T-cell (primary cell): ENCODE measurements at regions not wholly inside any gene's neighbourhood (a gene's known extent, or its start where the extent isn't known, plus 50 kb on each side); places are given as distances from the start of the nearest gene placed in this dataset.

Source experiments
- ATAC-seq, 4 experiments: fragments of 200-7000 bp in 3 of 4; fragments of 150-1000 bp in 1 of 4; cut with Tn5 transposase; replicated peaks in 1 of 4; 1 replicate in 3 of 4; 2 replicates in 1 of 4; pipeline ENCODE4 v1.10.0; 2021; ENCODE audit warnings: moderate library complexity in 3 of 4, mild to moderate bottlenecking in 2 of 4, moderate number of reproducible peaks in 1 of 4
- CTCF ChIA-PET, 2 donors: fragments of 300-600 bp; sonication (Branson Sonifier 250); formaldehyde crosslinking; loops; one replicate each; lab custom pipeline; 2022; ENCODE audit warnings: antibody characterized with exemption in 2 of 2; lab: Charles Lee
- POLR2A ChIA-PET, 2 donors: fragments of 300-600 bp; sonication (Branson Sonifier 250); formaldehyde crosslinking; loops; one replicate each; lab custom pipeline; 2022; ENCODE audit warnings: antibody characterized with exemption in 2 of 2; lab: Charles Lee
- DNase-seq, 35 experiments: peaks; one replicate each; pipeline versions ENCODE4 v3.0.0 to v3.0.0-alpha.2; 2013 to 2023
- H3K27ac ChIP-seq: one replicate; pipeline ENCODE4 v1.5.1; 2013; ENCODE audit warnings: low read length
- H3K27me3 ChIP-seq, 2 experiments: replicated peaks in 1 of 2; 1 replicate in 1 of 2; 2 replicates in 1 of 2; pipeline versions ENCODE4 v1.6.1 to v1.7.0; 2013; ENCODE audit warnings: low read length in 1 of 2, mixed read lengths in 1 of 2; ENCODE audit not compliant: control insufficient read depth in 2 of 2, insufficient read depth in 2 of 2; ENCODE audit errors: extremely low read depth in 1 of 2
- H3K36me3 ChIP-seq, 2 donors: 1 replicate in 1 of 2; 2 replicates in 1 of 2; pipeline versions ENCODE4 v1.6.1 to v1.7.0; 2013; ENCODE audit warnings: low read length in 1 of 2; ENCODE audit not compliant: control insufficient read depth in 2 of 2, insufficient read depth in 1 of 2; ENCODE audit errors: extremely low read depth in 1 of 2
- H3K4me1 ChIP-seq, 2 experiments: 1 replicate in 1 of 2; 2 replicates in 1 of 2; pipeline versions ENCODE4 v1.6.1 to v1.7.0; 2013; ENCODE audit warnings: low read length in 2 of 2, mixed read lengths in 1 of 2; ENCODE audit not compliant: insufficient read depth in 2 of 2, control insufficient read depth in 1 of 2; ENCODE audit errors: extremely low read depth in 1 of 2
- H3K4me3 ChIP-seq, 2 donors: 1 replicate in 1 of 2; 2 replicates in 1 of 2; pipeline versions ENCODE4 v1.5.1 to v1.7.0; 2013; ENCODE audit warnings: mild to moderate bottlenecking in 2 of 2, low read length in 1 of 2, moderate library complexity in 1 of 2; ENCODE audit not compliant: control insufficient read depth in 1 of 2; ENCODE audit errors: extremely low read depth in 1 of 2
- H3K9me3 ChIP-seq: 2 replicates; pipeline ENCODE4 v1.7.0; 2013
- H3K27ac Mint-ChIP-seq, 2 donors: one replicate each; pipeline ENCODE4 v1.8.0; 2020 to 2021; ENCODE audit warnings: mild to moderate bottlenecking in 2 of 2, mixed read lengths in 2 of 2
- H3K27me3 Mint-ChIP-seq, 2 donors: one replicate each; pipeline ENCODE4 v1.8.0; 2021 to 2022; ENCODE audit warnings: mixed read lengths in 2 of 2
- H3K36me3 Mint-ChIP-seq: one replicate; pipeline ENCODE4 v1.8.0; 2021; ENCODE audit warnings: mixed read lengths
- H3K4me1 Mint-ChIP-seq, 3 donors: one replicate each; pipeline ENCODE4 v1.8.0; 2020 to 2022; ENCODE audit warnings: mixed read lengths in 3 of 3, mild to moderate bottlenecking in 1 of 3
- H3K4me3 Mint-ChIP-seq, 3 donors: one replicate each; pipeline ENCODE4 v1.8.0; 2020 to 2022; ENCODE audit warnings: mild to moderate bottlenecking in 3 of 3, mixed read lengths in 3 of 3, moderate library complexity in 3 of 3
- H3K9me3 Mint-ChIP-seq, 3 donors: one replicate each; pipeline ENCODE4 v1.8.0; 2020 to 2022; ENCODE audit warnings: mixed read lengths in 3 of 3
- WGBS: methylation state at CpG from one replicate; pipeline ENCODE4 v1.1.5; 2013; ENCODE audit warnings: missing lambda C conversion rate; ENCODE audit not compliant: insufficient coverage; 5-methylcytosine and 5-hydroxymethylcytosine counted together

DNA sequence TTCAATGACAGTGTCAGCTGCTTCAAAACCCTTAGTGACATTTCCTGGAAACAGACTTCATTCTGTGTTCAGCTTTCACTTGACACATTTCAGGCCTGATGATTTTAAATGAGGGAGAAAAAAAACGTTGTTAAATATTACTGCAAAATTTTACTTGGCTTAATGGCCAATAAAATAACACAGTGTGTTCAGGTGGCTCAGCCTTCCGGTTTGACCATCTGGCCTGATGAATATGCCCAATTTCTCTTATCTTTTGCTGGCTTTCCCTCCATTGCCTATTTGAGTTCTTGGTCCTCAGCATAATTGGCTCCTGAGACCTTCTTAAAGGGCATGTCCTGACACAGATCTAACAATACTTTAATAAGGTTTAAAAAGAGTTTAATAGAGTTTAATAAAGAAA lies 462.4 kb downstream of the ADRA2A start:
- Histone ChIP-seq H3K27ac (no peak overlapping the region), H3K4me1 (no peaks in the 10 kb centered on the region), H3K36me3 (no peaks in the 10 kb centered on the region), H3K27me3 (peaks cover 0 to 4% of the 10 kb centered on the region in 2 experiments), H3K9me3 (no peaks in the 10 kb centered on the region), H3K4me3 (no peak overlapping the region)
- WGBS, result no CpG with 5 or more reads among the region's 2 CpGs
- Mint-ChIP-seq H3K27me3 (peaks cover 10% of the 10 kb centered on the region in 2 donors), H3K4me1 (no peaks in the 10 kb centered on the region), H3K9me3 (no peaks in the 10 kb centered on the region), H3K27ac (no peak overlapping the region), H3K4me3 (no peak overlapping the region), H3K36me3 (no peaks in the 10 kb centered on the region)
- DNase-seq (no peak), ATAC-seq (no peak)
- CTCF ChIA-PET, result no interaction called here
- POLR2A ChIA-PET, result no interaction called here

- peaks cover 0 to 2% of the 10 kb centered on the region in 2 donors for H3K27me3 Mint-ChIP-seq
- no peaks in the 10 kb centered on the region for H3K9me3 Mint-ChIP-seq
- ChIA-PET CTCF (no interaction called here), POLR2A (no interaction called here)
- H3K27ac Mint-ChIP-seq, result no peak overlapping the region
- no peaks in the 10 kb centered on the region for H3K4me1 Mint-ChIP-seq
- Histone ChIP-seq H3K27ac (no peak overlapping the region), H3K4me3 (no peak overlapping the region), H3K36me3 (no peaks in the 10 kb centered on the region), H3K27me3 (no peaks in the 10 kb centered on the region), H3K4me1 (no peaks in the 10 kb centered on the region), H3K9me3 (no peaks in the 10 kb centered on the region)
- DNase-seq, result no peak
- H3K4me3 Mint-ChIP-seq, result no peak overlapping the region
- no peak for ATAC-seq
- H3K36me3 Mint-ChIP-seq, result no peaks in the 10 kb centered on the region
- no CpG with 5 or more reads among the region's 2 CpGs for WGBS
Observed at GRCh38 chr10:111543854-111544253, 467.0 kb downstream of the ADRA2A start.

GRCh38 chr10:111545861-111546605 lies 469.2 kb downstream of the ADRA2A start:
- ATAC-seq, result no peak
- no peaks in the 10 kb centered on the region for H3K27me3 Mint-ChIP-seq
- H3K4me1 Mint-ChIP-seq, result no peaks in the 10 kb centered on the region
- H3K27me3 ChIP-seq, result no peaks in the 10 kb centered on the region
- H3K4me1 ChIP-seq, result no peaks in the 10 kb centered on the region
- ChIA-PET POLR2A (no interaction called here), CTCF (no interaction called here)
- H3K4me3 Mint-ChIP-seq, result no peak overlapping the region
- H3K36me3 ChIP-seq, result no peaks in the 10 kb centered on the region
- H3K36me3 Mint-ChIP-seq, result no peaks in the 10 kb centered on the region
- no peaks in the 10 kb centered on the region for H3K9me3 Mint-ChIP-seq
- 78% methylated on average over 4 of the region's 4 CpGs for WGBS
- no peaks in the 10 kb centered on the region for H3K9me3 ChIP-seq
- DNase-seq, result no peak
- H3K27ac ChIP-seq, result no peak overlapping the region
- H3K27ac Mint-ChIP-seq, result no peak overlapping the region
- no peak overlapping the region for H3K4me3 ChIP-seq

DNA sequence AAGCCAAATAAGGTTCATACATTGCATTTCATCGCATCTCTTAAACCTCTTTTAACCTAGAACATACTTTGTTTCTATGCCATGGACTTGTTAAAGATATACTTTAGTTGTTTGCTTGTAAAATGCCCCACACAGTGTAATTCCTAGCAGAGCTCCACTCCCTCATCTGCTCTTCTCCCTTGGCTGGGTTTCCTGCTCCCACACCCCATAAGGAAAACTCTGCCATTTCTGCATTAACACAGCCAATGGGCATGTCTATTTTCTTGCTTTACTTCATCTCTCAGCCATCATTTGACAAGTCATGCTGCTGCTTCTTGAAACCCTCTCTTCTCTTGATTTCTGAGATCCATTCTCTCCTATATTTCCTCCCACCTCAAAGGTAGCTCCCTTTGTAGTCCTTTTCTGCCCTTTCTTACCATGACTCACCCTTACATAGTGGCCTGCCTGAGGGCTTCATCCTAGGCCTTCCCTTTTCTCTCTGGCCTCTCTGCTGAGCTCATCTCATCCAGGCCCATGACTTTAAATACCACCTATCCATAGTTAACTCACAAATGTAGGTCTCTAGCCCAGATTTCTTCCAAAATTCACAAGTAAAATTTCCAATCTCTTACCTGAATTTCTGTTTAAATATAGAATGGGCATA lies 471.4 kb downstream of the ADRA2A start:
- Histone ChIP-seq H3K9me3 (no peaks in the 10 kb centered on the region), H3K36me3 (no peaks in the 10 kb centered on the region), H3K27me3 (no peaks in the 10 kb centered on the region), H3K4me1 (no peaks in the 10 kb centered on the region), H3K27ac (no peak overlapping the region), H3K4me3 (no peak overlapping the region)
- no peak for DNase-seq
- H3K27ac Mint-ChIP-seq, result no peak overlapping the region
- no peak for ATAC-seq
- no peaks in the 10 kb centered on the region for H3K9me3 Mint-ChIP-seq
- no peaks in the 10 kb centered on the region for H3K27me3 Mint-ChIP-seq
- no peak overlapping the region for H3K4me3 Mint-ChIP-seq
- CTCF ChIA-PET, result no interaction called here
- H3K4me1 Mint-ChIP-seq, result no peaks in the 10 kb centered on the region
- no CpG with 5 or more reads among the region's 1 CpG for WGBS
- H3K36me3 Mint-ChIP-seq, result no peaks in the 10 kb centered on the region
- POLR2A ChIA-PET, result interaction anchor here in 1 of 2 donors (0.5 to 0.7 kb wide), 4 partner anchors 16 to 1882 kb away, joined by 3 to 5 read pairs (median 3); no protein-coding TSS in a partner anchor

DNA sequence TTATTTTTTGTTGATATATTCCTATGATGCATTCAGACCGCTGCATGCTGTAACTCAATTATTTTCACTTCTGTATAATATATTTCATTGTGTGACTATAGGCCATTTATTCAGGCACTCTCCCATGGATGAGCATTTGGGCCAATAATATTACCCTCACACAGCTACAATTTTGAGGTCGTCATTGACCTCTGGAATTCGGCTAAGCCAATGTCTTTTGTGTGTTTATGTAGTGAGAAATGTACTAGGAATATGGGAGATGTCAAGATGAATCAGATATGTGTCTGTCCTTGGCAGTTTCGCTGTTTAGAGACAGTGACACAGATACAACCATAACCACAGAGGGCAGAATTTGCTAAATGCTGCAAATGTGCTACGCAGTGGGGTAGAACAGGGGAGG lies 474.2 kb downstream of the ADRA2A start:
- no peak overlapping the region for H3K27ac ChIP-seq
- Mint-ChIP-seq H3K27ac (no peak overlapping the region), H3K9me3 (no peaks in the 10 kb centered on the region), H3K36me3 (no peaks in the 10 kb centered on the region), H3K4me1 (no peaks in the 10 kb centered on the region), H3K4me3 (no peak overlapping the region), H3K27me3 (peaks cover 2 to 4% of the 10 kb centered on the region in 2 donors)
- WGBS, result 83% methylated on average over 1 of the region's 5 CpGs
- no peaks in the 10 kb centered on the region for H3K36me3 ChIP-seq
- CTCF ChIA-PET, result no interaction called here
- DNase-seq (no peak), ATAC-seq (no peak)
- H3K4me3 ChIP-seq, result no peak overlapping the region
- POLR2A ChIA-PET, result no interaction called here
- H3K27me3 ChIP-seq, result no peaks in the 10 kb centered on the region
- no peaks in the 10 kb centered on the region for H3K4me1 ChIP-seq
- H3K9me3 ChIP-seq, result no peaks in the 10 kb centered on the region

DNA sequence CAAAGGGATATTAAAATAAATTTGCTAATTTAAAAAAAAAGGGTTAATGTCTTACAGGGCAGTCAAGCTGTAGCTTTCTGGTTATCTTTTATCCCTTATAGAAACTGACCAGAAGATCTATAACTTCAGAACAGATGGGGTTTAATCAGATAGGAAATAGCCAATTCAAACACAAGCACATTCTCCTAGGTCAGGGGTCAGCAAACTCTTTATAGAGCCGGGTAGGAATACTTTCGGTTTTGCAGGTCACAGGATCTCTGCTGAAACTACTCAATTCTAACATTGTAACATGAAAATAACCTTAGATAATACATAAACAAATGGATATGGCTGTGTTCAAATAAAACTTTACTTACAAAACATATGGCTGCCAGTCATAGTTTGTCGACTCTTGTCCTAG lies 479.8 kb downstream of the ADRA2A start:
- no peaks in the 10 kb centered on the region for H3K9me3 ChIP-seq
- ATAC-seq, result no peak
- DNase-seq, result no peak
- no peaks in the 10 kb centered on the region for H3K36me3 ChIP-seq
- no CpG with 5 or more reads among the region's 3 CpGs for WGBS
- H3K27me3 ChIP-seq, result no peaks in the 10 kb centered on the region
- no peak overlapping the region for H3K27ac ChIP-seq
- no peak overlapping the region for H3K4me3 ChIP-seq
- Mint-ChIP-seq H3K4me1 (no peaks in the 10 kb centered on the region), H3K36me3 (no peaks in the 10 kb centered on the region), H3K27me3 (peaks cover 7% of the 10 kb centered on the region in 2 donors), H3K27ac (no peak overlapping the region), H3K4me3 (no peak overlapping the region), H3K9me3 (no peaks in the 10 kb centered on the region)
- ChIA-PET POLR2A (no interaction called here), CTCF (no interaction called here)
- no peaks in the 10 kb centered on the region for H3K4me1 ChIP-seq
